DOHH2 (cell line): ENCODE measurements at regions not wholly inside any gene's neighbourhood (a gene's known extent, or its start where the extent isn't known, plus 50 kb on each side); places are given as distances from the start of the nearest gene placed in this dataset.

ENCODE experiments used
- H3F3A ChIP-seq: fragments of 200-600 bp; sonication (generic), shearing (Covaris generic); 2 replicates; pipeline ENCODE4 v1.6.0; 2016; ENCODE audit warnings: antibody characterized with exemption, mild to moderate bottlenecking; ENCODE audit not compliant: control insufficient read depth, insufficient read depth
- H3K27ac ChIP-seq: fragments of 200-600 bp; sonication (generic); 2 replicates; pipeline ENCODE4 v1.5.1; 2014; ENCODE audit warnings: low read depth, mild to moderate bottlenecking, low read length, moderate library complexity
- H3K27me3 ChIP-seq: fragments of 200-600 bp; sonication (generic); 2 replicates; pipeline ENCODE4 v1.6.1; 2014; ENCODE audit warnings: mild to moderate bottlenecking, low read length, mixed read lengths; ENCODE audit not compliant: control insufficient read depth
- H3K36me3 ChIP-seq: fragments of 200-600 bp; sonication (generic); 2 replicates; pipeline ENCODE4 v1.6.1; 2014; ENCODE audit warnings: mild to moderate bottlenecking, low read length, moderate library complexity, mixed read lengths; ENCODE audit not compliant: control insufficient read depth
- H3K4me1 ChIP-seq: fragments of 200-600 bp; sonication (generic); 2 replicates; pipeline ENCODE4 v1.6.1; 2014; ENCODE audit warnings: mild to moderate bottlenecking, low read length, mixed read lengths; ENCODE audit not compliant: control insufficient read depth
- H3K4me2 ChIP-seq: fragments of 200-600 bp; sonication (generic); 2 replicates; pipeline ENCODE4 v1.6.0; 2014; ENCODE audit warnings: mild to moderate bottlenecking, low read length, moderate library complexity
- H3K4me3 ChIP-seq: fragments of 200-600 bp; sonication (generic); 2 replicates; pipeline ENCODE4 v1.5.1; 2014; ENCODE audit warnings: mild to moderate bottlenecking, low read length, mixed read lengths
- H3K79me2 ChIP-seq: fragments of 200-600 bp; sonication (generic); 2 replicates; pipeline ENCODE4 v1.6.1; 2014; ENCODE audit warnings: mild to moderate bottlenecking, low read length, mixed read lengths; ENCODE audit not compliant: control insufficient read depth
- H3K9me2 ChIP-seq: fragments of 200-600 bp; sonication (generic); replicated peaks from 2 replicates; pipeline ENCODE4 v1.6.1; 2014; ENCODE audit warnings: mild to moderate bottlenecking, low read length, mixed read lengths; ENCODE audit not compliant: control insufficient read depth
- H3K9me3 ChIP-seq: fragments of 200-600 bp; sonication (generic); 2 replicates; pipeline ENCODE4 v1.6.1; 2014; ENCODE audit warnings: antibody characterized with exemption, low read length, mixed read lengths; ENCODE audit not compliant: control insufficient read depth, insufficient read depth
- H4K20me1 ChIP-seq: fragments of 200-600 bp; sonication (generic); 2 replicates; pipeline ENCODE4 v1.6.0; 2014; ENCODE audit warnings: low read depth, mild to moderate bottlenecking, antibody characterized with exemption, low read length, moderate library complexity; ENCODE audit not compliant: control insufficient read depth, insufficient read depth
- CTCF ChIP-seq: fragments of 200-600 bp; sonication (generic); IDR thresholded peaks from one replicate; pipeline ENCODE4 v1.5.1; 2014; ENCODE audit warnings: antibody characterized with exemption, mild to moderate bottlenecking, low read depth, low read length; ENCODE audit not compliant: poor library complexity, severe bottlenecking
- EZH2phosphoT487 ChIP-seq: fragments of 200-600 bp; sonication (generic); IDR thresholded peaks from 2 replicates; pipeline ENCODE4 v1.6.1; 2017; ENCODE audit warnings: borderline replicate concordance, mild to moderate bottlenecking, antibody characterized with exemption, low read length, moderate library complexity, mixed read lengths

GRCh38 chr2:168343586-168343985 is 96.2 kb upstream of the STK39 start:
- Histone ChIP-seq H3K79me2 (no peaks in the 10 kb centered on the region), H3K27me3 (peaks cover 11% of the 10 kb centered on the region), H3F3A (no peaks in the 10 kb centered on the region), H3K4me2 (no peak overlapping the region), H3K4me1 (peaks cover 12% of the 10 kb centered on the region), H3K9me3 (no peaks in the 10 kb centered on the region), H3K27ac (no peak overlapping the region), H4K20me1 (no peaks in the 10 kb centered on the region), H3K36me3 (no peaks in the 10 kb centered on the region), H3K9me2 (no peaks in the 10 kb centered on the region), H3K4me3 (no peak overlapping the region)
- TF ChIP-seq EZH2phosphoT487 (no peak), CTCF (no peak)

- H3K4me1 ChIP-seq: peaks cover 12% of the 10 kb centered on the region
- H3K79me2 ChIP-seq: no peaks in the 10 kb centered on the region
- H3K27ac ChIP-seq: no peak overlapping the region
- H3F3A ChIP-seq: no peaks in the 10 kb centered on the region
- H4K20me1 ChIP-seq: no peaks in the 10 kb centered on the region
- no peaks in the 10 kb centered on the region for H3K36me3 ChIP-seq
- no peak overlapping the region for H3K4me3 ChIP-seq
- no peak overlapping the region for H3K4me2 ChIP-seq
- no peaks in the 10 kb centered on the region for H3K9me3 ChIP-seq
- TF ChIP-seq CTCF (no peak), EZH2phosphoT487 (no peak)
- no peaks in the 10 kb centered on the region for H3K9me2 ChIP-seq
- peaks cover 14% of the 10 kb centered on the region; the same call in 1 of the 2 replicates for H3K27me3 ChIP-seq
These were observed 97.3 kb upstream of the STK39 start for GRCh38 chr2:168344706-168345105.

GRCh38 chr2:168345601-168346000 is 98.2 kb upstream of the STK39 start:
- Histone ChIP-seq H3K36me3 (no peaks in the 10 kb centered on the region), H3K79me2 (no peaks in the 10 kb centered on the region), H4K20me1 (no peaks in the 10 kb centered on the region), H3K4me1 (peaks cover 12% of the 10 kb centered on the region), H3K9me3 (no peaks in the 10 kb centered on the region), H3K4me2 (0 out of 2 replicates have a peak overlapping the region, but pooled peaks have one; percentile 29), H3K27ac (no peak overlapping the region), H3K4me3 (0 out of 2 replicates have a peak overlapping the region, but pooled peaks have one; percentile 10), H3K9me2 (no peaks in the 10 kb centered on the region), H3K27me3 (peaks cover 16% of the 10 kb centered on the region), H3F3A (no peaks in the 10 kb centered on the region)
- TF ChIP-seq CTCF (no peak), EZH2phosphoT487 (no peak)
